Liver (tissue), 8 donors: ENCODE measurements at regions not wholly inside any gene's neighbourhood (a gene's known extent, or its start where the extent isn't known, plus 50 kb on each side); places are given as distances from the start of the nearest gene placed in this dataset.

Source experiments
- DNase-seq: peaks from one replicate; pipeline ENCODE4 v3.0.0-alpha.2; 2017; ENCODE audit warnings: low spot score
- H3K27ac ChIP-seq, 2 donors: one replicate each; pipeline ENCODE4 v1.7.0; 2013; ENCODE audit warnings: inconsistent platforms in 2 of 2, low read length in 2 of 2, control low read depth in 1 of 2, low read depth in 1 of 2, mild to moderate bottlenecking in 1 of 2
- H3K27me3 ChIP-seq, 4 donors: one replicate each; pipeline versions ENCODE4 v1.6.1 to v1.7.0; 2013; ENCODE audit warnings: low read length in 3 of 4, inconsistent platforms in 1 of 4, mild to moderate bottlenecking in 1 of 4, moderate library complexity in 1 of 4; ENCODE audit not compliant: control insufficient read depth in 4 of 4, insufficient read depth in 4 of 4
- H3K36me3 ChIP-seq, 4 donors: one replicate each; pipeline versions ENCODE4 v1.6.1 to v1.7.0; 2013; ENCODE audit warnings: low read length in 3 of 4, mild to moderate bottlenecking in 3 of 4, low read depth in 1 of 4, moderate library complexity in 1 of 4; ENCODE audit not compliant: control insufficient read depth in 4 of 4, insufficient read depth in 3 of 4
- H3K4me1 ChIP-seq, 4 donors: one replicate each; pipeline versions ENCODE4 v1.6.1 to v1.7.0; 2013; ENCODE audit warnings: low read length in 3 of 4, mild to moderate bottlenecking in 3 of 4, moderate library complexity in 1 of 4; ENCODE audit not compliant: control insufficient read depth in 4 of 4, insufficient read depth in 4 of 4
- H3K4me3 ChIP-seq, 3 donors: one replicate each; pipeline versions ENCODE4 v1.6.1 to v1.7.0; 2013; ENCODE audit warnings: low read length in 3 of 3, control low read depth in 1 of 3, low read depth in 1 of 3, mild to moderate bottlenecking in 1 of 3
- H3K9ac ChIP-seq, 2 donors: one replicate each; pipeline ENCODE4 v1.7.0; 2013; ENCODE audit warnings: low read length in 2 of 2, mild to moderate bottlenecking in 2 of 2, moderate library complexity in 2 of 2, control low read depth in 1 of 2, low read depth in 1 of 2
- H3K9me3 ChIP-seq, 4 donors: one replicate each; pipeline versions ENCODE4 v1.6.1 to v1.7.0; 2013; ENCODE audit warnings: low read length in 3 of 4; ENCODE audit not compliant: control insufficient read depth in 4 of 4
- EGR1 ChIP-seq, 2 donors: IDR thresholded peaks; 2 replicates each; pipeline ENCODE4 v1.6.1; 2016 to 2018; ENCODE audit warnings: antibody characterized with exemption in 2 of 2, low read depth in 2 of 2
- FOXA1 ChIP-seq: IDR thresholded peaks from 2 replicates; pipeline ENCODE4 v1.6.1; 2016; ENCODE audit warnings: antibody characterized with exemption
- FOXA2 ChIP-seq: IDR thresholded peaks from 2 replicates; pipeline ENCODE4 v1.6.1; 2016; ENCODE audit warnings: antibody characterized with exemption
- GABPA ChIP-seq, 2 donors: IDR thresholded peaks in 1 of 2; conservative IDR thresholded peaks in 1 of 2; 2 replicates each; pipeline ENCODE4 v1.6.1; 2016; ENCODE audit warnings: antibody characterized with exemption in 2 of 2, mild to moderate bottlenecking in 1 of 2, moderate library complexity in 1 of 2
- HNF4A ChIP-seq, 2 donors: conservative IDR thresholded peaks; 2 replicates each; pipeline ENCODE4 v1.6.1; 2016; ENCODE audit warnings: antibody characterized with exemption in 2 of 2, mild to moderate bottlenecking in 2 of 2
- NR2F2 ChIP-seq: IDR thresholded peaks from 2 replicates; pipeline ENCODE4 v1.6.1; 2016; ENCODE audit warnings: antibody characterized with exemption
- RAD21 ChIP-seq, 2 donors: IDR thresholded peaks; 2 replicates each; pipeline ENCODE4 v1.6.1; 2016; ENCODE audit warnings: antibody characterized with exemption in 2 of 2, mild to moderate bottlenecking in 2 of 2
- RXRA ChIP-seq, 2 donors: IDR thresholded peaks; 2 replicates each; pipeline ENCODE4 v1.6.1; 2017 to 2018; ENCODE audit warnings: antibody characterized with exemption in 2 of 2, mild to moderate bottlenecking in 1 of 2
- SP1 ChIP-seq: IDR thresholded peaks from 2 replicates; pipeline ENCODE4 v1.6.1; 2018; ENCODE audit warnings: antibody characterized with exemption, mild to moderate bottlenecking
- TAF1 ChIP-seq: conservative IDR thresholded peaks from 2 replicates; pipeline ENCODE4 v1.6.1; 2016; ENCODE audit warnings: antibody characterized with exemption, mild to moderate bottlenecking
- YY1 ChIP-seq: IDR thresholded peaks from 2 replicates; pipeline ENCODE4 v1.6.1; 2016; ENCODE audit warnings: antibody characterized with exemption, mild to moderate bottlenecking
- WGBS: extraction: QIAGEN DNeasy Blood & Tissue Kit; methylation state at CpG from one replicate; pipeline ENCODE4 v1.1.7; 2013; 5-methylcytosine and 5-hydroxymethylcytosine counted together
- TF ChIP-seq, protein P1 (sequence below): IDR thresholded peaks from 2 replicates; pipeline ENCODE4 v1.6.1; 2016; ENCODE audit warnings: antibody characterized with exemption
- TF ChIP-seq, protein P2 (sequence below): IDR thresholded peaks from 2 replicates; pipeline ENCODE4 v1.6.1; 2016; ENCODE audit warnings: antibody characterized with exemption
- TF ChIP-seq, protein P3 (sequence below): IDR thresholded peaks from 2 replicates; pipeline ENCODE4 v1.6.1; 2016; ENCODE audit warnings: antibody characterized with exemption, mild to moderate bottlenecking
- TF ChIP-seq, protein P4 (sequence below): fragments of 150-350 bp; IDR thresholded peaks from 2 replicates; pipeline ENCODE4 v1.5.1; 2017; ENCODE audit warnings: improper control_type of control experiment, low read depth, low read length; ENCODE audit not compliant: missing input control
- TF ChIP-seq, protein P5 (sequence below): IDR thresholded peaks from 2 replicates; pipeline ENCODE4 v1.6.1; 2016; ENCODE audit warnings: antibody characterized with exemption
- donor health status: healthy.
- donor health status: healthy.
- donor health status: healthy.
- donor health status: healthy.
- donor health status: healthy.

DNA sequence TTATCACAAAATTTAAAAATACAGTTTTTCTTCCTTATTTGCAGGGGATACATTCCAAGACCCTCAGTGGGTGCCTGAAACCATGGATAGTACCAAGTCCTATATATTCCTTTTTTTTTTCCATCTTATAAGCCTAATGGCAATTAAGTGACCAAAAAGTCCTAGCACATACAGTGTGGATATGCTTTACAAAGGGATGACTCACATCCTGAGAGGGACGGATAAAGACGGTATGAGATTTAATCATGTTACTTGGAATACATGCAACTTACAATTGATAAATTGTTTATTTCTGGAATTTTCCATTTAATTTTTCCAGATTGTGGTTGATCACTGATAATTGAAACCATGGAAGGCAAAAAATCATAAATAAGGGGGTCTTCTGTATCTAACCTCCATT lies 181.2 kb upstream of the BRINP3 start:
- DNase-seq = no peak
- H3K27ac ChIP-seq = no peak overlapping the region
- no peak overlapping the region for H3K4me3 ChIP-seq
- H3K27me3 ChIP-seq = no peaks in the 10 kb centered on the region
- no peaks in the 10 kb centered on the region for H3K4me1 ChIP-seq
- TF ChIP-seq, protein P1, sequence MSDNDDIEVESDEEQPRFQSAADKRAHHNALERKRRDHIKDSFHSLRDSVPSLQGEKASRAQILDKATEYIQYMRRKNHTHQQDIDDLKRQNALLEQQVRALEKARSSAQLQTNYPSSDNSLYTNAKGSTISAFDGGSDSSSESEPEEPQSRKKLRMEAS = no peak
- TF ChIP-seq TAF1 = no peak
- TF ChIP-seq, protein P2, sequence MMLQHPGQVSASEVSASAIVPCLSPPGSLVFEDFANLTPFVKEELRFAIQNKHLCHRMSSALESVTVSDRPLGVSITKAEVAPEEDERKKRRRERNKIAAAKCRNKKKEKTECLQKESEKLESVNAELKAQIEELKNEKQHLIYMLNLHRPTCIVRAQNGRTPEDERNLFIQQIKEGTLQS = no peak
- TF ChIP-seq RAD21 (IDR thresholded peaks at IDR 0.05) = no peak
- TF ChIP-seq, protein P3, sequence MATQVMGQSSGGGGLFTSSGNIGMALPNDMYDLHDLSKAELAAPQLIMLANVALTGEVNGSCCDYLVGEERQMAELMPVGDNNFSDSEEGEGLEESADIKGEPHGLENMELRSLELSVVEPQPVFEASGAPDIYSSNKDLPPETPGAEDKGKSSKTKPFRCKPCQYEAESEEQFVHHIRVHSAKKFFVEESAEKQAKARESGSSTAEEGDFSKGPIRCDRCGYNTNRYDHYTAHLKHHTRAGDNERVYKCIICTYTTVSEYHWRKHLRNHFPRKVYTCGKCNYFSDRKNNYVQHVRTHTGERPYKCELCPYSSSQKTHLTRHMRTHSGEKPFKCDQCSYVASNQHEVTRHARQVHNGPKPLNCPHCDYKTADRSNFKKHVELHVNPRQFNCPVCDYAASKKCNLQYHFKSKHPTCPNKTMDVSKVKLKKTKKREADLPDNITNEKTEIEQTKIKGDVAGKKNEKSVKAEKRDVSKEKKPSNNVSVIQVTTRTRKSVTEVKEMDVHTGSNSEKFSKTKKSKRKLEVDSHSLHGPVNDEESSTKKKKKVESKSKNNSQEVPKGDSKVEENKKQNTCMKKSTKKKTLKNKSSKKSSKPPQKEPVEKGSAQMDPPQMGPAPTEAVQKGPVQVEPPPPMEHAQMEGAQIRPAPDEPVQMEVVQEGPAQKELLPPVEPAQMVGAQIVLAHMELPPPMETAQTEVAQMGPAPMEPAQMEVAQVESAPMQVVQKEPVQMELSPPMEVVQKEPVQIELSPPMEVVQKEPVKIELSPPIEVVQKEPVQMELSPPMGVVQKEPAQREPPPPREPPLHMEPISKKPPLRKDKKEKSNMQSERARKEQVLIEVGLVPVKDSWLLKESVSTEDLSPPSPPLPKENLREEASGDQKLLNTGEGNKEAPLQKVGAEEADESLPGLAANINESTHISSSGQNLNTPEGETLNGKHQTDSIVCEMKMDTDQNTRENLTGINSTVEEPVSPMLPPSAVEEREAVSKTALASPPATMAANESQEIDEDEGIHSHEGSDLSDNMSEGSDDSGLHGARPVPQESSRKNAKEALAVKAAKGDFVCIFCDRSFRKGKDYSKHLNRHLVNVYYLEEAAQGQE = no peak
- TF ChIP-seq NR2F2 = no peak
- TF ChIP-seq, protein P4, sequence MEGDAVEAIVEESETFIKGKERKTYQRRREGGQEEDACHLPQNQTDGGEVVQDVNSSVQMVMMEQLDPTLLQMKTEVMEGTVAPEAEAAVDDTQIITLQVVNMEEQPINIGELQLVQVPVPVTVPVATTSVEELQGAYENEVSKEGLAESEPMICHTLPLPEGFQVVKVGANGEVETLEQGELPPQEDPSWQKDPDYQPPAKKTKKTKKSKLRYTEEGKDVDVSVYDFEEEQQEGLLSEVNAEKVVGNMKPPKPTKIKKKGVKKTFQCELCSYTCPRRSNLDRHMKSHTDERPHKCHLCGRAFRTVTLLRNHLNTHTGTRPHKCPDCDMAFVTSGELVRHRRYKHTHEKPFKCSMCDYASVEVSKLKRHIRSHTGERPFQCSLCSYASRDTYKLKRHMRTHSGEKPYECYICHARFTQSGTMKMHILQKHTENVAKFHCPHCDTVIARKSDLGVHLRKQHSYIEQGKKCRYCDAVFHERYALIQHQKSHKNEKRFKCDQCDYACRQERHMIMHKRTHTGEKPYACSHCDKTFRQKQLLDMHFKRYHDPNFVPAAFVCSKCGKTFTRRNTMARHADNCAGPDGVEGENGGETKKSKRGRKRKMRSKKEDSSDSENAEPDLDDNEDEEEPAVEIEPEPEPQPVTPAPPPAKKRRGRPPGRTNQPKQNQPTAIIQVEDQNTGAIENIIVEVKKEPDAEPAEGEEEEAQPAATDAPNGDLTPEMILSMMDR = no peak
- no peak for TF ChIP-seq EGR1 (IDR thresholded peaks at IDR 0.05; ENCODE audit: low read depth in 2 of 2)
- TF ChIP-seq FOXA1 = no peak
- no peak for TF ChIP-seq GABPA (IDR thresholded peaks at IDR 0.05 in 1 of 2, conservative IDR thresholded peaks at IDR 0.05 in 1 of 2)
- TF ChIP-seq HNF4A (conservative IDR thresholded peaks at IDR 0.05) = no peak
- TF ChIP-seq, protein P5, sequence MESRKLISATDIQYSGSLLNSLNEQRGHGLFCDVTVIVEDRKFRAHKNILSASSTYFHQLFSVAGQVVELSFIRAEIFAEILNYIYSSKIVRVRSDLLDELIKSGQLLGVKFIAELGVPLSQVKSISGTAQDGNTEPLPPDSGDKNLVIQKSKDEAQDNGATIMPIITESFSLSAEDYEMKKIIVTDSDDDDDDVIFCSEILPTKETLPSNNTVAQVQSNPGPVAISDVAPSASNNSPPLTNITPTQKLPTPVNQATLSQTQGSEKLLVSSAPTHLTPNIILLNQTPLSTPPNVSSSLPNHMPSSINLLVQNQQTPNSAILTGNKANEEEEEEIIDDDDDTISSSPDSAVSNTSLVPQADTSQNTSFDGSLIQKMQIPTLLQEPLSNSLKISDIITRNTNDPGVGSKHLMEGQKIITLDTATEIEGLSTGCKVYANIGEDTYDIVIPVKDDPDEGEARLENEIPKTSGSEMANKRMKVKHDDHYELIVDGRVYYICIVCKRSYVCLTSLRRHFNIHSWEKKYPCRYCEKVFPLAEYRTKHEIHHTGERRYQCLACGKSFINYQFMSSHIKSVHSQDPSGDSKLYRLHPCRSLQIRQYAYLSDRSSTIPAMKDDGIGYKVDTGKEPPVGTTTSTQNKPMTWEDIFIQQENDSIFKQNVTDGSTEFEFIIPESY = no peak
- TF ChIP-seq FOXA2 = no peak
- no peak for TF ChIP-seq YY1
- no peaks in the 10 kb centered on the region for H3K36me3 ChIP-seq
- H3K9ac ChIP-seq = no peak overlapping the region
- no peaks in the 10 kb centered on the region for H3K9me3 ChIP-seq
- 79% methylated on average over 2 of the region's 2 CpGs for WGBS

DNA sequence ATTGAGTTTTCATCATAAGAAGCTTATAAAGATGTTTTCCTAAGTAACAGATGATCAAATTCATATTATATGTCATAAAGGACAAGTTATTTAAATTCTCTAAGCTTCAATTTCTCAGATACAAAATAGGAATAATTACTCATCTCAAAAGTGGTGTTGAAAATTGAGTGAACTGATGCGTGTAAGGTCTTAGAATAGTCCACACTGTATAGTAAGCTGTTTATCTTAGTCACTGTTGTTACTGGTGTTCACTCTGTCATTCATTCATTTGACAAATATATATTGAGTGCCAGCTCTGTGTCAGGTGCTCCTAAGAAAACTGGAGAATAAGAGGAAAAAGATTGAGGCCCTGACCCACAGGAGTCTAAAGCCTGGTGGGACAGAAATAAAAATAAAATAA lies 186.3 kb upstream of the BRINP3 start:
- TF ChIP-seq RXRA (IDR thresholded peaks at IDR 0.05) (no peak), SP1 (no peak), HNF4A (conservative IDR thresholded peaks at IDR 0.05) (no peak), NR2F2 (no peak), YY1 (no peak)
- TF ChIP-seq, protein P4 = no peak
- TF ChIP-seq, protein P1 = no peak
- Histone ChIP-seq H3K9ac (no peak overlapping the region), H3K9me3 (no peaks in the 10 kb centered on the region), H3K4me3 (no peak overlapping the region), H3K36me3 (no peaks in the 10 kb centered on the region), H3K4me1 (no peaks in the 10 kb centered on the region), H3K27me3 (no peaks in the 10 kb centered on the region), H3K27ac (no peak overlapping the region)
- WGBS = 85% methylated on average over 1 of the region's 1 CpG
- DNase-seq = no peak
